ENCODE measurements at regions not wholly inside any gene's neighbourhood (a gene's known extent, or its start where the extent isn't known, plus 50 kb on each side); places are given as distances from the start of the nearest gene placed in this dataset.

DNA sequence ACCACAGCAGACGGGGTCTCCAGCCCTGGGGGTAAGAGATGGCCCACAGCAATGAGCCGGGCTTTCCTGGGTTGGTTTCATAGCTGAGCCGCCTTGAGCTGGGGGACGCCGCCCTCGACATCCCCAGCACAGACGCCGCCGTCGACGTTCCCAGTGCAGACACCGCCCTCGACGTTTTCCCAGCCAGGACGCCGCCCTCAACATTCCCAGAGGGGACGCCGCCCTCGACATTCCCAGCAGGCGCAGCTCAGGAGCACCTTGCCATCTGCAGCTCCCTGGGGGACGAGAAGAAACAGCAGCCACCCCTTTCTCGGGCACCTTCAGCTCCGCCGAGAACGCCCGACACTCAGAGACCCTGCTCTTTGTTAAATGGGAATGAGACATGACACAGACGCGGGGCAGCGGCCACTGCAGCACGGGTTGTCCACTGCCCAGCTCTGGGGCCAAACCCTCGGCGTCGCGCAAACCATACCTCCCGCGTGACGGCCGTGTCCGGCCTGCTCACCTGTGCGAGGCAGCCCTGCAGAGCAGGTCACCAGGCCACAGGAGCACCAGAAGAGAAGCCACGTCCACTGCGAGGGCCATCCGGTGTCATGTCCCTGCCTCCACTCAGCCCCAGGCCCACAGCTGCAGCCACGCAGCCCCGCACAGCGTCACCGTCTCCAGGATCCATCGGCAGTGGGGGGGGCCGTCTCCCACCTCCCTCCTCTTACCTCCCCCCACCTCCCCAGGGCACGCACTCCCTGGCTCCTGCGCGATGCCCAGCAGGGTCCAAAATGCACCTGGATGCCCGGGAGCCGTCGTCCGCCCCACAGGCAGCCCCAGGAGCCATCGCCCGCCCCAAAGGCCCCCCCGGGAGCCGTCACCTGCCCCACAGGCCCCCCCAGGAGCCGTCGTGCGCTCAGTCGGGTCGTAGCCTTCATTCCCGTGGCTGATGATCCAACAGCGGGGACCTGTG is 77.4 kb upstream of the GALNT9 start:
- TF ChIP-seq EZH2 (IDR thresholded peaks at IDR 0.05; ENCODE audit: borderline replicate concordance, low read depth, low read length, poor library complexity, severe bottlenecking): no peak
- TF ChIP-seq, protein P1, sequence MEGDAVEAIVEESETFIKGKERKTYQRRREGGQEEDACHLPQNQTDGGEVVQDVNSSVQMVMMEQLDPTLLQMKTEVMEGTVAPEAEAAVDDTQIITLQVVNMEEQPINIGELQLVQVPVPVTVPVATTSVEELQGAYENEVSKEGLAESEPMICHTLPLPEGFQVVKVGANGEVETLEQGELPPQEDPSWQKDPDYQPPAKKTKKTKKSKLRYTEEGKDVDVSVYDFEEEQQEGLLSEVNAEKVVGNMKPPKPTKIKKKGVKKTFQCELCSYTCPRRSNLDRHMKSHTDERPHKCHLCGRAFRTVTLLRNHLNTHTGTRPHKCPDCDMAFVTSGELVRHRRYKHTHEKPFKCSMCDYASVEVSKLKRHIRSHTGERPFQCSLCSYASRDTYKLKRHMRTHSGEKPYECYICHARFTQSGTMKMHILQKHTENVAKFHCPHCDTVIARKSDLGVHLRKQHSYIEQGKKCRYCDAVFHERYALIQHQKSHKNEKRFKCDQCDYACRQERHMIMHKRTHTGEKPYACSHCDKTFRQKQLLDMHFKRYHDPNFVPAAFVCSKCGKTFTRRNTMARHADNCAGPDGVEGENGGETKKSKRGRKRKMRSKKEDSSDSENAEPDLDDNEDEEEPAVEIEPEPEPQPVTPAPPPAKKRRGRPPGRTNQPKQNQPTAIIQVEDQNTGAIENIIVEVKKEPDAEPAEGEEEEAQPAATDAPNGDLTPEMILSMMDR (conservative IDR thresholded peaks at IDR 0.05; ENCODE audit: low read depth, low read length): no peak
